ENCODE measurements at regions not wholly inside any gene's neighbourhood (a gene's known extent, or its start where the extent isn't known, plus 50 kb on each side); places are given as distances from the start of the nearest gene placed in this dataset.

GRCh38 chr10:84842593-84842992, 514.2 kb downstream of the CCSER2 start:
- TF ChIP-seq POLR2A (IDR thresholded peaks at IDR 0.05), result no peak
- TF ChIP-seq CTCF (IDR thresholded peaks at IDR 0.05), result no peak

Data from lower leg skin (tissue), 3 donors.